ENCODE measurements at regions not wholly inside any gene's neighbourhood (a gene's known extent, or its start where the extent isn't known, plus 50 kb on each side); places are given as distances from the start of the nearest gene placed in this dataset.

DNA sequence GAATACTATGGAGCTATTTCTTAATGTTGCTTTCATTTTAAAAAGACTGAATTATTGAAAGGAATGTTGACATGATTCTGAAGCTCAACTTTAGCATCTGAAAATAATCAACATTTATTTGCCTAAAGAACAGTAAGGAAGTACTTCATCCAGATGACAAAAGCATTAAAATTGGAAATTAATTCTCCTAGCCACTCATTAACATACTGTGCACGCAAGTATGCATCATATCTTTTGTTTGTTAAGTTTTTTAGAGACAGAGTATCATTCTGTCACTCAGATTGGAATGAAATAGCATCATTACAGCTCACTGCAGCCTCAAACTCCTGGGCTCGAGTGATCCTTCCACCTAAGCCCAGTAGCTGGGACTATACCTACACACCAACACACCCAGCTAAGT lies 632.1 kb upstream of the ALCAM start:
- ATAC-seq (ENCODE audit: insufficient number of reproducible peaks, low FRiP score, low read depth), result no peak
- Histone ChIP-seq H3K36me3 (no peaks in the 10 kb centered on the region), H3K4me1 (ENCODE audit: control insufficient read depth in 1 of 2, low read depth in 2 of 2) (peaks cover 0 to 4% of the 10 kb centered on the region in 2 donors), H3K27me3 (replicated peaks; ENCODE audit: insufficient read depth) (no peaks in the 10 kb centered on the region), H3K9me3 (no peaks in the 10 kb centered on the region), H3K27ac (no peak overlapping the region), H3K4me3 (no peak overlapping the region)
- TF ChIP-seq, protein P1, sequence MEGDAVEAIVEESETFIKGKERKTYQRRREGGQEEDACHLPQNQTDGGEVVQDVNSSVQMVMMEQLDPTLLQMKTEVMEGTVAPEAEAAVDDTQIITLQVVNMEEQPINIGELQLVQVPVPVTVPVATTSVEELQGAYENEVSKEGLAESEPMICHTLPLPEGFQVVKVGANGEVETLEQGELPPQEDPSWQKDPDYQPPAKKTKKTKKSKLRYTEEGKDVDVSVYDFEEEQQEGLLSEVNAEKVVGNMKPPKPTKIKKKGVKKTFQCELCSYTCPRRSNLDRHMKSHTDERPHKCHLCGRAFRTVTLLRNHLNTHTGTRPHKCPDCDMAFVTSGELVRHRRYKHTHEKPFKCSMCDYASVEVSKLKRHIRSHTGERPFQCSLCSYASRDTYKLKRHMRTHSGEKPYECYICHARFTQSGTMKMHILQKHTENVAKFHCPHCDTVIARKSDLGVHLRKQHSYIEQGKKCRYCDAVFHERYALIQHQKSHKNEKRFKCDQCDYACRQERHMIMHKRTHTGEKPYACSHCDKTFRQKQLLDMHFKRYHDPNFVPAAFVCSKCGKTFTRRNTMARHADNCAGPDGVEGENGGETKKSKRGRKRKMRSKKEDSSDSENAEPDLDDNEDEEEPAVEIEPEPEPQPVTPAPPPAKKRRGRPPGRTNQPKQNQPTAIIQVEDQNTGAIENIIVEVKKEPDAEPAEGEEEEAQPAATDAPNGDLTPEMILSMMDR (IDR thresholded peaks at IDR 0.05), result no peak
- no peak for DNase-seq (ENCODE audit: low spot score)

DNA sequence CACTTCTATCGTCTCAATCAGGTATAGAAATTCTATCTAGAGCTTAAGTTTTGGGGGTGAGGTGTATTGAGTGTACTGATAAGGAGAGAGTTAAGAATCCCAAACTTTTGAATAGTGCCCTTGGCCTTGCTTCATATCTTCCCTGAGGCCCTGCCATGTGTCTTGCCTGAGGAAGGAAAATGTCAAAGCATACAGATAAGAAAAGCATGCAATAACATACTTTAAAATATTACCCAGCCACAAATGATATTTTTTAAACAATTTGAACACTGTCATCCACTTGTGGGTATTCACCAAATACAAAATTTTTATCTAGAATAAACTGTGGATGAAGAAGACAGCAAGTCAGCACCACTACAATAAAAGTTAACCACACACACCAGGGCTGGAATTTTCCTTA lies 631.0 kb upstream of the ALCAM start:
- no peak overlapping the region for H3K4me3 ChIP-seq
- ATAC-seq (ENCODE audit: insufficient number of reproducible peaks, low FRiP score, low read depth) (no peak), DNase-seq (ENCODE audit: low spot score) (no peak)
- H3K27ac ChIP-seq, result no peak overlapping the region
- no peaks in the 10 kb centered on the region for H3K27me3 ChIP-seq (replicated peaks; ENCODE audit: insufficient read depth)
- H3K4me1 ChIP-seq (ENCODE audit: control insufficient read depth in 1 of 2, low read depth in 2 of 2), result peaks cover 0 to 4% of the 10 kb centered on the region in 2 donors
- TF ChIP-seq, protein P1 (IDR thresholded peaks at IDR 0.05), result no peak
- no peaks in the 10 kb centered on the region for H3K36me3 ChIP-seq
- no peaks in the 10 kb centered on the region for H3K9me3 ChIP-seq

DNA sequence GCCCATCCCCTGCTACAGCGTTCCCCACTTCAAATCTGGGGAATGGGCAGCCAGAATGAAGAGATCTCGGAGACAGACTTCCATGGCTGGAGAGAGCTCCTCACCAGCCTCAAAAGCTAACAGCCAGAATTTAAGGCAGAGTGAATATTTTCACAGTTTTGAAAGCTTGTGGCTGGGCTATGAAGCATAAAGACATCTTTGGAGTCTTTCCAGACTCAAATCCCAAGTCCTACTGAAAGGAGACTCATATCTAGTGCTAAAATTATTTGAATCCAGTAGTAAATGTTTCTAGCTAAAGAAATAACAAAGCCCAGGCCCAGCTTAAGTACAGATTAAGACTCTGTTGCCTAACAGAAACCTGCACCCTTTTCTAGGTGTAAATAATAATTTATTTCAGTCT lies 628.4 kb upstream of the ALCAM start:
- H3K27ac ChIP-seq, result no peak overlapping the region
- H3K27me3 ChIP-seq (replicated peaks; ENCODE audit: insufficient read depth), result no peaks in the 10 kb centered on the region
- no peaks in the 10 kb centered on the region for H3K36me3 ChIP-seq
- no peak for DNase-seq (ENCODE audit: low spot score)
- H3K4me3 ChIP-seq, result no peak overlapping the region
- peaks cover 0 to 4% of the 10 kb centered on the region in 2 donors for H3K4me1 ChIP-seq (ENCODE audit: control insufficient read depth in 1 of 2, low read depth in 2 of 2)
- ATAC-seq (ENCODE audit: insufficient number of reproducible peaks, low FRiP score, low read depth), result no peak
- no peaks in the 10 kb centered on the region for H3K9me3 ChIP-seq
- TF ChIP-seq, protein P1 (IDR thresholded peaks at IDR 0.05), result no peak

DNA sequence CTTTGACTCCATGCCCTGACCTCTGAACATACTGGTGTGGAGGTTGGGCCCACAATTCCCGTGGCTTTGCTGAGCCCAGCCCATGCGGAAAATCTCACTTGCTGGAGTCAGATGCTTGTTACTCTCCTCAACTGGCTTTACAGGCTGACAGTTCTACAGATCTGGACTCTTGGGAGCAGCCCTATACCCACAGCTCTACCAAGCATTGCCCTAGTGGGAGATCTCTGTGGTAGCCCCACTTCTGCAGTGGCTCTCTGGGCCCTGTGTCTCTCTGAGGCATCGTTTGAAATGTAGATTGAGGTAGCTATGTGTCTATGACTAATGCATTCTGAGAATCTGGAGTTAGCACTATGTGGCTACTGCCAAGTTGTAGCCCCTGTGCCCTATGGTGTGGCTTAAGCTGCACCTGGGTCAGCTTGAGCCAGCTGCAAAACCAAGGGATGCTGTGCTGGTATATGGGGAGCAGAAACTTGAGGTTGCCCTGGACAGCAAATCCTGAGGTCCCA lies 625.8 kb upstream of the ALCAM start:
- H3K4me3 ChIP-seq, result no peak overlapping the region
- TF ChIP-seq, protein P1 (IDR thresholded peaks at IDR 0.05), result no peak
- H3K27me3 ChIP-seq (replicated peaks; ENCODE audit: insufficient read depth), result no peaks in the 10 kb centered on the region
- no peaks in the 10 kb centered on the region for H3K9me3 ChIP-seq
- no peaks in the 10 kb centered on the region for H3K36me3 ChIP-seq
- no peak for ATAC-seq (ENCODE audit: insufficient number of reproducible peaks, low FRiP score, low read depth)
- no peaks in the 10 kb centered on the region for H3K4me1 ChIP-seq (ENCODE audit: control insufficient read depth in 1 of 2, low read depth in 2 of 2)
- H3K27ac ChIP-seq, result no peak overlapping the region
- no peak for DNase-seq (ENCODE audit: low spot score)

DNA sequence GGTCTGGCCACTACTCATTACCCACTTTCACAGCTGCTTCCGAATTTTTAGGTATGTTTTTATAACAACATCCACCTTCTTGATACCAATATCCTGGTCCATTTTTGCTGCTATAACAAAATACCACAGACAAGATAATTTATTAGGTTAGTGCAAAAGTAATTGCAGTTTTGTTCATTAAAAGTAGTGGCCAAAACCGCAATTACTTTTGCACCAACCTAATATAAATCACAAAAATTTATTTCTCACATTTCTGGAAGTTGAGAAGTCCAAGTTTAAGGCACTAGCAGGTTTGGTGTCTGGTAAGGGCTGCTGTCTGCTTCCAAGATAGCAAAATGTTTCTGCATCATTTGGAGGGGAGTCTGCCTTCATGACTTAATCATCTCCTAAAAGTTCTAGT lies 624.7 kb upstream of the ALCAM start:
- Histone ChIP-seq H3K9me3 (no peaks in the 10 kb centered on the region), H3K27ac (no peak overlapping the region), H3K27me3 (replicated peaks; ENCODE audit: insufficient read depth) (no peaks in the 10 kb centered on the region), H3K4me1 (ENCODE audit: control insufficient read depth in 1 of 2, low read depth in 2 of 2) (no peaks in the 10 kb centered on the region), H3K4me3 (no peak overlapping the region), H3K36me3 (no peaks in the 10 kb centered on the region)
- no peak for DNase-seq (ENCODE audit: low spot score)
- no peak for ATAC-seq (ENCODE audit: insufficient number of reproducible peaks, low FRiP score, low read depth)
- TF ChIP-seq, protein P1 (IDR thresholded peaks at IDR 0.05), result no peak

Data from thoracic aorta (tissue), 2 donors.